K562 (cell line): ENCODE measurements at regions not wholly inside any gene's neighbourhood (a gene's known extent, or its start where the extent isn't known, plus 50 kb on each side); places are given as distances from the start of the nearest gene placed in this dataset.

Experiments used
- ATAC-seq: fragments of 200-7000 bp; cut with Tn5 transposase; 3 replicates; pipeline ENCODE4 v1.9.1; 2020; ENCODE audit warnings: moderate library complexity
- BruUV-seq: library from RNA; stranded (reverse); fragments of 400-500 nt; replicated peaks from 2 replicates; lab custom pipeline; 2021; lab: Mats Ljungman, UMichigan
- CTCF ChIA-PET: fragments of 300-600 bp; formaldehyde crosslinking; extraction: SDS; loops from one replicate; lab custom pipeline; 2021; ENCODE audit warnings: low intra/inter-chr PET ratio; lab: Yijun Ruan, JAX
- POLR2A ChIA-PET: fragments of 300-600, 350-650 bp; sonication (Branson Sonifier 250); formaldehyde crosslinking; extraction: SDS; loops from one replicate; lab custom pipeline; 2021; ENCODE audit warnings: antibody characterized with exemption, inconsistent platforms; lab: Yijun Ruan, JAX
- DNase-seq, 4 experiments: peaks; one replicate each; pipeline versions ENCODE4 v3.0.0 to v3.0.0-alpha.2; 2011 to 2018; ENCODE audit warnings: low spot score in 3 of 4, mixed read lengths in 3 of 4; ENCODE audit errors: extremely low read depth in 1 of 4
- FAIRE-seq: peaks from 2 replicates; lab custom pipeline; 2011; peaks lifted over from hg19 to GRCh38; lab: Jason Lieb, UNC
- H2AFZ ChIP-seq: 2 replicates; pipeline ENCODE4 v1.6.0; 2011; ENCODE audit warnings: low read depth, low read length, control low read depth, inconsistent platforms
- H3K27ac ChIP-seq: fragments of 200-600 bp; 3 replicates; pipeline ENCODE4 v1.8.0; 2011; ENCODE audit warnings: low read depth, mild to moderate bottlenecking, control low read depth, inconsistent platforms, low read length, moderate library complexity, mixed read lengths; ENCODE audit errors: extremely low read depth
- H3K27me3 ChIP-seq, 2 experiments: fragments of 300-600 bp in 1 of 2; 2 replicates in 1 of 2; 3 replicates in 1 of 2; pipeline versions ENCODE4 v1.6.0 to v1.8.0; 2011; ENCODE audit warnings: inconsistent platforms in 2 of 2, low read length in 2 of 2, mild to moderate bottlenecking in 1 of 2, mixed read lengths in 1 of 2, moderate library complexity in 1 of 2; ENCODE audit not compliant: control insufficient read depth in 2 of 2, insufficient read depth in 2 of 2
- H3K36me3 ChIP-seq: fragments of 300-600 bp; 3 replicates; pipeline ENCODE4 v1.8.0; 2011; ENCODE audit warnings: mild to moderate bottlenecking, low read length, inconsistent platforms; ENCODE audit not compliant: control insufficient read depth, insufficient read depth
- H3K4me1 ChIP-seq, 2 experiments: fragments of 200-600 bp in 1 of 2; replicated peaks in 1 of 2; 2 replicates in 1 of 2; 3 replicates in 1 of 2; pipeline versions ENCODE4 v1.5.1 to v1.8.0; 2011; ENCODE audit warnings: inconsistent platforms in 2 of 2, low read length in 2 of 2, mild to moderate bottlenecking in 1 of 2, mixed read lengths in 1 of 2, moderate library complexity in 1 of 2; ENCODE audit not compliant: control insufficient read depth in 2 of 2, insufficient read depth in 2 of 2
- H3K4me2 ChIP-seq: 2 replicates; pipeline ENCODE4 v1.6.1; 2011; ENCODE audit warnings: low read length, control low read depth, inconsistent platforms, mixed read lengths; ENCODE audit not compliant: insufficient read depth
- H3K4me3 ChIP-seq: fragments of 200-600 bp; sonication (generic), shearing (Covaris generic); 2 replicates; pipeline ENCODE4 v1.5.1; 2016; ENCODE audit warnings: control low read depth, inconsistent platforms
- H3K79me2 ChIP-seq: fragments of 200-600 bp; 3 replicates; pipeline ENCODE4 v1.8.0; 2011; ENCODE audit warnings: low read length, inconsistent platforms; ENCODE audit not compliant: control insufficient read depth, insufficient read depth
- H3K9ac ChIP-seq, 2 experiments: 2 replicates each; pipeline versions ENCODE4 v1.6.0 to v1.6.1; 2011; ENCODE audit warnings: low read depth in 2 of 2, low read length in 2 of 2, control low read depth in 1 of 2, inconsistent platforms in 1 of 2, mild to moderate bottlenecking in 1 of 2, mixed read lengths in 1 of 2; ENCODE audit not compliant: insufficient read depth in 1 of 2
- H3K9me1 ChIP-seq: one replicate; pipeline ENCODE4 v1.6.0; 2011; ENCODE audit warnings: inconsistent platforms, mild to moderate bottlenecking, low read length, moderate library complexity; ENCODE audit not compliant: control insufficient read depth, insufficient read depth
- H3K9me3 ChIP-seq: replicated peaks from 2 replicates; pipeline ENCODE4 v1.5.1; 2011; ENCODE audit warnings: low read depth, low read length, inconsistent platforms; ENCODE audit not compliant: control insufficient read depth, insufficient read depth
- H4K20me1 ChIP-seq: replicated peaks from 2 replicates; pipeline ENCODE4 v1.6.1; 2011; ENCODE audit warnings: low read length, inconsistent platforms, mixed read lengths; ENCODE audit not compliant: control insufficient read depth, insufficient read depth
- ARID1B ChIP-seq: fragments of 450-650 bp; IDR thresholded peaks from 2 replicates; pipeline ENCODE4 v1.6.1; 2016; ENCODE audit warnings: antibody characterized with exemption, mild to moderate bottlenecking, inconsistent platforms
- CEBPG ChIP-seq, 3 experiments: fragments of 200-800 bp in 1 of 3; sonication (Bioruptor generic) in 1 of 3; sonication (generic) in 1 of 3; formaldehyde crosslinking in 1 of 3; IDR thresholded peaks in 2 of 3; conservative IDR thresholded peaks in 1 of 3; 2 replicates each; pipeline versions ENCODE4 v1.6.1 to v1.8.0; 2016 to 2022; ENCODE audit warnings: missing compliant biosample characterization in 2 of 3, missing genetic modification characterization in 2 of 3, mild to moderate bottlenecking in 1 of 3, missing genetic modification reagents in 1 of 3
- DMBX1 ChIP-seq: fragments of 250-450 bp; sonication (Bioruptor Pico); IDR thresholded peaks from 2 replicates; pipeline ENCODE4 v1.8.0; 2022; ENCODE audit warnings: inconsistent platforms, mild to moderate bottlenecking, moderate library complexity, borderline replicate concordance
- FOXP1 ChIP-seq: sonication (generic); formaldehyde crosslinking; IDR thresholded peaks from 2 replicates; pipeline ENCODE4 v1.8.0; 2022; ENCODE audit warnings: mild to moderate bottlenecking, missing genetic modification reagents
- GTF2B ChIP-seq: IDR thresholded peaks from 2 replicates; pipeline ENCODE4 v1.6.1; 2011; ENCODE audit not compliant: insufficient read length; ENCODE audit errors: extremely low read depth
- HIVEP1 ChIP-seq: fragments of 250-450 bp; sonication (Bioruptor Pico); IDR thresholded peaks from 2 replicates; pipeline ENCODE4 v1.4.0; 2020; ENCODE audit warnings: mild to moderate bottlenecking
- HSF4 ChIP-seq: fragments of 250-450 bp; sonication (Bioruptor Pico); IDR thresholded peaks from 2 replicates; pipeline ENCODE4 v2.1.2; 2022; ENCODE audit warnings: mild to moderate bottlenecking, moderate library complexity, borderline replicate concordance
- KLF6 ChIP-seq: fragments of 250-450 bp; sonication (Bioruptor Pico); IDR thresholded peaks from 2 replicates; pipeline ENCODE4 v1.4.0; 2020; ENCODE audit warnings: mild to moderate bottlenecking, moderate library complexity, borderline replicate concordance
- MXI1 ChIP-seq: IDR thresholded peaks from 2 replicates; pipeline ENCODE4 v1.6.1; 2011; ENCODE audit warnings: low read depth, mild to moderate bottlenecking, improper control_type of control experiment, low read length
- NCOA6 ChIP-seq: fragments of 450-650 bp; IDR thresholded peaks from 2 replicates; pipeline ENCODE4 v1.6.1; 2017; ENCODE audit warnings: mild to moderate bottlenecking
- NCOR1 ChIP-seq: fragments of 450-650 bp; IDR thresholded peaks from 2 replicates; pipeline ENCODE4 v1.6.1; 2016; ENCODE audit warnings: mild to moderate bottlenecking, moderate library complexity
- PCBP1 ChIP-seq: fragments of 200-400 bp; formaldehyde crosslinking; IDR thresholded peaks from 2 replicates; pipeline ENCODE4 v1.6.1; 2018; ENCODE audit warnings: mild to moderate bottlenecking, low read depth, low read length; ENCODE audit not compliant: poor library complexity, severe bottlenecking
- SMC3 ChIP-seq: conservative IDR thresholded peaks from 2 replicates; pipeline ENCODE4 v1.6.1; 2011; ENCODE audit warnings: low read depth, low read length, improper control_type of control experiment; ENCODE audit not compliant: insufficient read depth
- TRIM28 ChIP-seq: fragments of 450-650 bp; IDR thresholded peaks from 2 replicates; pipeline ENCODE4 v1.6.1; 2017
- ZBTB43 ChIP-seq: sonication (generic); formaldehyde crosslinking; IDR thresholded peaks from 2 replicates; pipeline ENCODE4 v1.8.0; 2023; ENCODE audit warnings: mild to moderate bottlenecking, missing genetic modification reagents
- ZNF197 ChIP-seq: fragments of 200-800 bp; sonication (Bioruptor generic); IDR thresholded peaks from 2 replicates; pipeline ENCODE4 v1.6.1; 2016; ENCODE audit warnings: low read depth, missing genetic modification characterization, missing compliant biosample characterization
- ZNF212 ChIP-seq: fragments of 450-650 bp; formaldehyde crosslinking; IDR thresholded peaks from 2 replicates; pipeline ENCODE4 v1.4.0; 2020; ENCODE audit warnings: mild to moderate bottlenecking
- ZNF274 ChIP-seq: IDR thresholded peaks from 2 replicates; pipeline ENCODE4 v1.6.1; 2011; ENCODE audit warnings: low read depth, mild to moderate bottlenecking, low read length, moderate library complexity, borderline replicate concordance
- ZNF444 ChIP-seq: fragments of 250-450 bp; sonication (Bioruptor Pico); IDR thresholded peaks from 2 replicates; pipeline ENCODE4 v1.4.0; 2020; ENCODE audit warnings: mild to moderate bottlenecking, moderate library complexity
- ZNF561 ChIP-seq: fragments of 450-650 bp; formaldehyde crosslinking; conservative IDR thresholded peaks from 2 replicates; pipeline ENCODE4 v1.4.0; 2020; ENCODE audit warnings: mild to moderate bottlenecking, moderate library complexity
- ZNF583 ChIP-seq: fragments of 250-450 bp; sonication (Bioruptor Pico); IDR thresholded peaks from 2 replicates; pipeline ENCODE4 v1.4.0; 2020
- WGBS: fragments of 100-300 bp; shearing (Covaris generic); methylation state at CpG from one replicate; pipeline ENCODE4 v1.1.6; 2016; ENCODE audit warnings: low coverage, mixed read lengths; ENCODE audit not compliant: insufficient coverage; ENCODE audit errors: missing lambda C conversion rate; 5-methylcytosine and 5-hydroxymethylcytosine counted together
- in situ Hi-C: fragments of 300-500 bp; cut with MboI; formaldehyde crosslinking; loops from 4 replicates; pipeline ENCODE4 v1.15.0; 2018; ENCODE audit warnings: inconsistent platforms, mixed read lengths
- intact Hi-C: fragments of 100-400 bp; cut with micrococcal nuclease; formaldehyde crosslinking; loops from 2 replicates; pipeline ENCODE4 v1.14.2; 2022

- TF ChIP-seq DMBX1 (CRISPR knock-in tag) = no peak
- no peak for TF ChIP-seq HSF4 (CRISPR knock-in tag)
- no peak for TF ChIP-seq ZNF274
- TF ChIP-seq, all 486 proteins: peak for 0
Measured at GRCh38 chr11:128341280-128342248, 245.8 kb downstream of the ETS1 start (continued).

- no peak for FAIRE-seq
- no peak overlapping the region for H2AFZ ChIP-seq
- no peak for DNase-seq
- no peaks in the 10 kb centered on the region for H4K20me1 ChIP-seq
- intact Hi-C loops = no loop called here
- H3K9ac ChIP-seq = no peak overlapping the region
- no peak overlapping the region for H3K27ac ChIP-seq
- ChIA-PET CTCF (no interaction called here), POLR2A (no interaction called here)
- H3K9me3 ChIP-seq = no peaks in the 10 kb centered on the region
- WGBS = 1% methylated on average over 6 of the region's 6 CpGs
- H3K27me3 ChIP-seq = no peaks in the 10 kb centered on the region
- no peaks in the 10 kb centered on the region for H3K79me2 ChIP-seq
- TF ChIP-seq CEBPG (CRISPR knock-in tag; IDR thresholded peaks at IDR 0.05) (no peak), CEBPG (tag; conservative IDR thresholded peaks at IDR 0.05 in 1 of 2, IDR thresholded peaks at IDR 0.05 in 1 of 2) (no peak), GTF2B (no peak), MXI1 (no peak), ARID1B (no peak), ZNF197 (CRISPR knock-in tag) (no peak), NCOR1 (no peak), PCBP1 (no peak), FOXP1 (CRISPR knock-in tag) (no peak), ZNF444 (CRISPR knock-in tag) (no peak), TRIM28 (no peak), ZNF212 (CRISPR knock-in tag) (no peak), ZBTB43 (no peak), SMC3 (no peak), ZNF583 (CRISPR knock-in tag) (no peak), KLF6 (CRISPR knock-in tag) (no peak), NCOA6 (no peak), ZNF561 (CRISPR knock-in tag) (no peak), HIVEP1 (no peak)
- no peaks in the 10 kb centered on the region for H3K9me1 ChIP-seq
- in situ Hi-C loops = no loop called here
- H3K36me3 ChIP-seq = no peaks in the 10 kb centered on the region
- no TSS peak for BruUV-seq
- no peaks in the 10 kb centered on the region for H3K4me1 ChIP-seq
- no peak overlapping the region for H3K4me2 ChIP-seq
- ATAC-seq = no peak
- H3K4me3 ChIP-seq = no peak overlapping the region
Measured at GRCh38 chr11:128339792-128340191, 247.6 kb downstream of the ETS1 start.
